A673 (cell line): ENCODE measurements at regions not wholly inside any gene's neighbourhood (a gene's known extent, or its start where the extent isn't known, plus 50 kb on each side); places are given as distances from the start of the nearest gene placed in this dataset.

Source experiments
- BruUV-seq: library from RNA; stranded (reverse); fragments of 400-500 nt; replicated peaks from 2 replicates; lab custom pipeline; 2021; lab: Mats Ljungman, UMichigan
- CTCF ChIA-PET: fragments of 300-600 bp; sonication (Branson Sonifier 250); formaldehyde crosslinking; loops from one replicate; lab custom pipeline; 2022; ENCODE audit warnings: antibody characterized with exemption; lab: Charles Lee
- POLR2A ChIA-PET: fragments of 300-600 bp; sonication (Branson Sonifier 250); formaldehyde crosslinking; loops from one replicate; lab custom pipeline; 2022; ENCODE audit warnings: antibody characterized with exemption; ENCODE audit not compliant: low non-redundant PET; lab: Charles Lee
- DNase-seq: peaks from one replicate; pipeline ENCODE4 v3.0.0-alpha.2; 2015; ENCODE audit warnings: low spot score
- H3K27ac ChIP-seq: fragments of 200-600 bp; sonication (generic); 2 replicates; pipeline ENCODE4 v1.5.1; 2016; ENCODE audit warnings: mixed run types, low read depth, mild to moderate bottlenecking, mixed read lengths, antibody characterized with exemption, low read length; ENCODE audit not compliant: poor library complexity, severe bottlenecking
- H3K27me3 ChIP-seq: fragments of 200-600 bp; sonication (generic); replicated peaks from 2 replicates; pipeline ENCODE4 v1.6.1; 2017; ENCODE audit warnings: mixed run types, low read depth, mild to moderate bottlenecking, mixed read lengths, antibody characterized with exemption, low read length; ENCODE audit not compliant: insufficient read depth, poor library complexity
- H3K36me3 ChIP-seq: fragments of 200-600 bp; sonication (generic); 2 replicates; pipeline ENCODE4 v1.6.1; 2016; ENCODE audit warnings: mixed run types, mild to moderate bottlenecking, mixed read lengths, antibody characterized with exemption, low read length; ENCODE audit not compliant: insufficient read depth, poor library complexity, severe bottlenecking
- H3K4me1 ChIP-seq: fragments of 200-600 bp; sonication (generic); 2 replicates; pipeline ENCODE4 v1.6.1; 2017; ENCODE audit warnings: mixed run types, mild to moderate bottlenecking, mixed read lengths, antibody characterized with exemption, low read length; ENCODE audit not compliant: insufficient read depth, poor library complexity, severe bottlenecking
- H3K4me3 ChIP-seq: fragments of 200-600 bp; sonication (generic); 2 replicates; pipeline ENCODE4 v1.5.1; 2016; ENCODE audit warnings: low read depth, mixed run types, mild to moderate bottlenecking, mixed read lengths, low read length; ENCODE audit not compliant: poor library complexity, severe bottlenecking
- H3K9me3 ChIP-seq: fragments of 200-600 bp; sonication (generic); 2 replicates; pipeline ENCODE4 v1.6.1; 2016; ENCODE audit warnings: mixed run types, low read depth, mild to moderate bottlenecking, mixed read lengths, antibody characterized with exemption, low read length; ENCODE audit not compliant: poor library complexity, severe bottlenecking
- EZH2 ChIP-seq: fragments of 200-600 bp; sonication (generic); IDR thresholded peaks from 2 replicates; pipeline ENCODE4 v1.6.1; 2017; ENCODE audit warnings: borderline replicate concordance, low read depth, mild to moderate bottlenecking, mixed read lengths, antibody characterized with exemption, low read length; ENCODE audit not compliant: poor library complexity, severe bottlenecking
- intact Hi-C: fragments of 100-400 bp; cut with micrococcal nuclease; formaldehyde crosslinking; loops from one replicate; pipeline ENCODE4 v1.10.0; 2022; ENCODE audit not compliant: unreplicated experiment
- TF ChIP-seq, protein P1 (sequence below): fragments of 300-800, 200-600 bp; sonication (generic); conservative IDR thresholded peaks from 2 replicates; pipeline ENCODE4 v1.5.1; 2017; ENCODE audit warnings: low read depth, mild to moderate bottlenecking, antibody characterized with exemption, low read length, moderate library complexity, mixed read lengths

- Histone ChIP-seq H3K27ac (no peak overlapping the region), H3K4me1 (peaks cover 14% of the 10 kb centered on the region), H3K4me3 (no peak overlapping the region), H3K36me3 (no peaks in the 10 kb centered on the region), H3K9me3 (no peaks in the 10 kb centered on the region), H3K27me3 (no peaks in the 10 kb centered on the region)
- intact Hi-C loops, result no loop called here
- ChIA-PET CTCF (no interaction called here), POLR2A (no interaction called here)
- DNase-seq, result no peak
- no TSS peak for BruUV-seq
- no peak for TF ChIP-seq EZH2
- TF ChIP-seq, protein P1, sequence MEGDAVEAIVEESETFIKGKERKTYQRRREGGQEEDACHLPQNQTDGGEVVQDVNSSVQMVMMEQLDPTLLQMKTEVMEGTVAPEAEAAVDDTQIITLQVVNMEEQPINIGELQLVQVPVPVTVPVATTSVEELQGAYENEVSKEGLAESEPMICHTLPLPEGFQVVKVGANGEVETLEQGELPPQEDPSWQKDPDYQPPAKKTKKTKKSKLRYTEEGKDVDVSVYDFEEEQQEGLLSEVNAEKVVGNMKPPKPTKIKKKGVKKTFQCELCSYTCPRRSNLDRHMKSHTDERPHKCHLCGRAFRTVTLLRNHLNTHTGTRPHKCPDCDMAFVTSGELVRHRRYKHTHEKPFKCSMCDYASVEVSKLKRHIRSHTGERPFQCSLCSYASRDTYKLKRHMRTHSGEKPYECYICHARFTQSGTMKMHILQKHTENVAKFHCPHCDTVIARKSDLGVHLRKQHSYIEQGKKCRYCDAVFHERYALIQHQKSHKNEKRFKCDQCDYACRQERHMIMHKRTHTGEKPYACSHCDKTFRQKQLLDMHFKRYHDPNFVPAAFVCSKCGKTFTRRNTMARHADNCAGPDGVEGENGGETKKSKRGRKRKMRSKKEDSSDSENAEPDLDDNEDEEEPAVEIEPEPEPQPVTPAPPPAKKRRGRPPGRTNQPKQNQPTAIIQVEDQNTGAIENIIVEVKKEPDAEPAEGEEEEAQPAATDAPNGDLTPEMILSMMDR, result no peak
These were observed 441.3 kb downstream of the NEBL start for GRCh38 chr10:20455774-20456173.

GRCh38 chr10:20454331-20454730 lies 442.8 kb downstream of the NEBL start:
- no TSS peak for BruUV-seq
- Histone ChIP-seq H3K4me3 (no peak overlapping the region), H3K9me3 (no peaks in the 10 kb centered on the region), H3K4me1 (peaks cover 14% of the 10 kb centered on the region), H3K36me3 (no peaks in the 10 kb centered on the region), H3K27ac (no peak overlapping the region), H3K27me3 (no peaks in the 10 kb centered on the region)
- intact Hi-C loops, result no loop called here
- ChIA-PET CTCF (no interaction called here), POLR2A (no interaction called here)
- TF ChIP-seq, protein P1, result no peak
- no peak for TF ChIP-seq EZH2
- no peak for DNase-seq

GRCh38 chr10:20446561-20447193 lies 450.4 kb downstream of the NEBL start:
- no peaks in the 10 kb centered on the region for H3K9me3 ChIP-seq
- BruUV-seq, result no TSS peak
- H3K27ac ChIP-seq, result no peak overlapping the region
- H3K4me1 ChIP-seq, result peaks cover 28% of the 10 kb centered on the region
- POLR2A ChIA-PET, result no interaction called here
- no peaks in the 10 kb centered on the region for H3K36me3 ChIP-seq
- H3K27me3 ChIP-seq, result no peaks in the 10 kb centered on the region
- DNase-seq, result no peak
- TF ChIP-seq, protein P1, result no peak
- TF ChIP-seq EZH2, result no peak
- intact Hi-C loops, result no loop called here
- CTCF ChIA-PET, result no interaction called here
- H3K4me3 ChIP-seq, result no peak overlapping the region
